ENCODE measurements at regions not wholly inside any gene's neighbourhood (a gene's known extent, or its start where the extent isn't known, plus 50 kb on each side); places are given as distances from the start of the nearest gene placed in this dataset.
"Not testable (repeated sequence)": the region's sequence is repeated elsewhere in the genome, so short reads cannot be mapped to it uniquely, and the experiment has no call there.

- DNase-seq (ENCODE audit: low spot score) = no peak
Observed at GRCh38 chr4:112946127-112946526, 103.3 kb upstream of the ANK2 start.

- no peak for DNase-seq (ENCODE audit: low spot score)
Observed at GRCh38 chr4:112947616-112948015, 101.8 kb upstream of the ANK2 start.

- DNase-seq (ENCODE audit: low spot score) = no peak
Observed at GRCh38 chr4:112951362-112952312, 97.8 kb upstream of the ANK2 start.

GRCh38 chr4:112952313-112952700 lies 97.1 kb upstream of the ANK2 start:
- DNase-seq (ENCODE audit: low spot score) = no peak

- DNase-seq (ENCODE audit: low spot score) = no peak
Observed at GRCh38 chr4:112953262-112953661, 96.2 kb upstream of the ANK2 start.

GRCh38 chr4:112954286-112954685 lies 95.2 kb upstream of the ANK2 start:
- DNase-seq (ENCODE audit: low spot score) = no peak

GRCh38 chr4:112956484-112956896 lies 93.0 kb upstream of the ANK2 start:
- DNase-seq (ENCODE audit: low spot score) = no peak

- DNase-seq (ENCODE audit: low spot score) = not testable (repeated sequence)
Observed at GRCh38 chr4:112957764-112958163, 91.7 kb upstream of the ANK2 start.

GRCh38 chr4:112966701-112967488 lies 82.6 kb upstream of the ANK2 start:
- no peak for DNase-seq (ENCODE audit: low spot score)

GRCh38 chr4:112968451-112969159 lies 80.8 kb upstream of the ANK2 start:
- no peak for DNase-seq (ENCODE audit: low spot score)

GRCh38 chr4:112970903-112971302 lies 78.5 kb upstream of the ANK2 start:
- no peak for DNase-seq (ENCODE audit: low spot score)

- DNase-seq (ENCODE audit: low spot score) = no peak
Observed at GRCh38 chr4:112973750-112974251, 75.7 kb upstream of the ANK2 start.

- no peak for DNase-seq (ENCODE audit: low spot score)
Observed at GRCh38 chr4:112975567-112976355, 73.7 kb upstream of the ANK2 start.

GRCh38 chr4:112978691-112979472 lies 70.6 kb upstream of the ANK2 start:
- DNase-seq (ENCODE audit: low spot score) = no peak

GRCh38 chr4:112979881-112980421 lies 69.5 kb upstream of the ANK2 start:
- peak; percentile 49 for DNase-seq (ENCODE audit: low spot score)

- DNase-seq (ENCODE audit: low spot score) = no peak
Observed at GRCh38 chr4:112982680-112983079, 66.8 kb upstream of the ANK2 start.

GRCh38 chr4:112994732-112995464 lies 54.6 kb upstream of the ANK2 start:
- no peak for DNase-seq (ENCODE audit: low spot score)
